PC-9 (cell line): ENCODE measurements at regions not wholly inside any gene's neighbourhood (a gene's known extent, or its start where the extent isn't known, plus 50 kb on each side); places are given as distances from the start of the nearest gene placed in this dataset.

ENCODE experiments used
- CTCF ChIP-seq: fragments of 200-600 bp; sonication (generic); conservative IDR thresholded peaks from 2 replicates; pipeline ENCODE4 v1.6.1; 2017; ENCODE audit warnings: mixed run types, antibody characterized with exemption, mild to moderate bottlenecking, moderate library complexity
- EZH2 ChIP-seq: fragments of 200-600 bp; sonication (generic); IDR thresholded peaks from 2 replicates; pipeline ENCODE4 v1.8.0; 2017; ENCODE audit warnings: antibody characterized with exemption, low read depth

GRCh38 chr18:24534271-24534670, 73.8 kb downstream of the HRH4 start:
- no peak for TF ChIP-seq CTCF
- TF ChIP-seq EZH2, result no peak
